ENCODE measurements at regions not wholly inside any gene's neighbourhood (a gene's known extent, or its start where the extent isn't known, plus 50 kb on each side); places are given as distances from the start of the nearest gene placed in this dataset.

GRCh38 chr2:199707593-199708185 lies 143.3 kb downstream of the FTCDNL1 start:
- DNase-seq (ENCODE audit: low read depth) = no peak

GRCh38 chr2:199705538-199705937 lies 145.5 kb downstream of the FTCDNL1 start:
- DNase-seq (ENCODE audit: low read depth) = no peak

- peak; percentile 29 for DNase-seq (ENCODE audit: low read depth)
Observed at GRCh38 chr2:199704358-199705238, 146.4 kb downstream of the FTCDNL1 start.

- DNase-seq (ENCODE audit: low read depth) = no peak
Observed at GRCh38 chr2:199703199-199703598, 147.8 kb downstream of the FTCDNL1 start.

GRCh38 chr2:199697469-199697868 lies 153.5 kb downstream of the FTCDNL1 start:
- DNase-seq (ENCODE audit: low read depth) = no peak

- DNase-seq (ENCODE audit: low read depth) = no peak
Observed at GRCh38 chr2:199696048-199696447, 154.9 kb downstream of the FTCDNL1 start.

- no peak for DNase-seq (ENCODE audit: low read depth)
Observed at GRCh38 chr2:199693861-199694260, 157.1 kb downstream of the FTCDNL1 start.

GRCh38 chr2:199692489-199692888 lies 158.5 kb downstream of the FTCDNL1 start:
- DNase-seq (ENCODE audit: low read depth) = no peak

GRCh38 chr2:199690225-199690624 lies 160.8 kb downstream of the FTCDNL1 start:
- DNase-seq (ENCODE audit: low read depth) = no peak

- no peak for DNase-seq (ENCODE audit: low read depth)
Observed at GRCh38 chr2:199685669-199686068, 165.3 kb downstream of the FTCDNL1 start.

GRCh38 chr2:199684832-199685231 lies 166.2 kb downstream of the FTCDNL1 start:
- DNase-seq (ENCODE audit: low read depth) = no peak

GRCh38 chr2:199684168-199684567 lies 166.8 kb downstream of the FTCDNL1 start:
- DNase-seq (ENCODE audit: low read depth) = no peak

GRCh38 chr2:199682001-199682400 lies 169.0 kb downstream of the FTCDNL1 start:
- no peak for DNase-seq (ENCODE audit: low read depth)

GRCh38 chr2:199680482-199680881 lies 170.5 kb downstream of the FTCDNL1 start:
- no peak for DNase-seq (ENCODE audit: low read depth)

- DNase-seq (ENCODE audit: low read depth) = no peak
Observed at GRCh38 chr2:199679883-199680282, 171.1 kb downstream of the FTCDNL1 start.

- DNase-seq (ENCODE audit: low read depth) = no peak
Observed at GRCh38 chr2:199677881-199678280, 173.1 kb downstream of the FTCDNL1 start.

GRCh38 chr2:199668645-199669044 lies 182.3 kb downstream of the FTCDNL1 start:
- no peak for DNase-seq (ENCODE audit: low read depth)

GRCh38 chr2:199663157-199663556 lies 187.8 kb downstream of the FTCDNL1 start:
- no peak for DNase-seq (ENCODE audit: low read depth)

- no peak for DNase-seq (ENCODE audit: low read depth)
Observed at GRCh38 chr2:199662255-199662654, 188.7 kb downstream of the FTCDNL1 start.

GRCh38 chr2:199660167-199660566 lies 190.8 kb downstream of the FTCDNL1 start:
- DNase-seq (ENCODE audit: low read depth) = no peak

GRCh38 chr2:199659207-199659606 lies 191.8 kb downstream of the FTCDNL1 start:
- no peak for DNase-seq (ENCODE audit: low read depth)

- no peak for DNase-seq (ENCODE audit: low read depth)
Observed at GRCh38 chr2:199646439-199646838, 188.7 kb upstream of the SATB2 start.

GRCh38 chr2:199631129-199631528 lies 173.4 kb upstream of the SATB2 start:
- DNase-seq (ENCODE audit: low read depth) = no peak

- DNase-seq (ENCODE audit: low read depth) = no peak
Observed at GRCh38 chr2:199629301-199629700, 171.6 kb upstream of the SATB2 start.

All from HS-27A (cell line).